PC-9 (cell line): ENCODE measurements at regions not wholly inside any gene's neighbourhood (a gene's known extent, or its start where the extent isn't known, plus 50 kb on each side); places are given as distances from the start of the nearest gene placed in this dataset.
A peak's percentile ranks its signal among the peaks of the same experiment; 100 is the strongest.
"Not testable (repeated sequence)": the region's sequence is repeated elsewhere in the genome, so short reads cannot be mapped to it uniquely, and the experiment has no call there.

Experiments used
- BruUV-seq: library from RNA; stranded (reverse); fragments of 400-500 nt; replicated peaks from 2 replicates; lab custom pipeline; 2021; lab: Mats Ljungman, UMichigan
- CTCF ChIA-PET: fragments of 300-600 bp; sonication (Branson Sonifier 250); formaldehyde crosslinking; loops from one replicate; lab custom pipeline; 2022; ENCODE audit warnings: antibody characterized with exemption; lab: Charles Lee
- POLR2A ChIA-PET: fragments of 300-600 bp; sonication (Branson Sonifier 250); formaldehyde crosslinking; loops from one replicate; lab custom pipeline; 2022; ENCODE audit warnings: antibody characterized with exemption; ENCODE audit not compliant: unreplicated experiment; lab: Charles Lee
- DNase-seq, 2 experiments: peaks; one replicate each; pipeline versions ENCODE4 v3.0.0 to v3.0.0-alpha.2; 2015 to 2022; ENCODE audit warnings: mixed read lengths in 1 of 2
- H2AFZ ChIP-seq: fragments of 200-600 bp; sonication (generic); 2 replicates; pipeline ENCODE4 v1.8.1; 2017; ENCODE audit warnings: antibody characterized with exemption
- H3F3A ChIP-seq: fragments of 200-600 bp; sonication (generic); 2 replicates; pipeline ENCODE4 v1.8.1; 2017; ENCODE audit warnings: antibody characterized with exemption, mild to moderate bottlenecking, low read depth; ENCODE audit not compliant: insufficient read depth
- H3K27ac ChIP-seq: fragments of 200-600 bp; sonication (generic); 2 replicates; pipeline ENCODE4 v1.6.1; 2016; ENCODE audit warnings: mixed run types
- H3K27me3 ChIP-seq: fragments of 200-600 bp; sonication (generic); 2 replicates; pipeline ENCODE4 v1.6.1; 2016; ENCODE audit warnings: low read depth, mixed run types; ENCODE audit not compliant: insufficient read depth
- H3K36me3 ChIP-seq: fragments of 200-600 bp; sonication (generic); 2 replicates; pipeline ENCODE4 v1.6.1; 2016; ENCODE audit warnings: low read depth, mixed run types
- H3K4me1 ChIP-seq: fragments of 200-600 bp; sonication (generic); replicated peaks from 2 replicates; pipeline ENCODE4 v1.6.1; 2016; ENCODE audit warnings: mixed run types; ENCODE audit not compliant: insufficient read depth
- H3K4me2 ChIP-seq: fragments of 200-600 bp; sonication (generic); 2 replicates; pipeline ENCODE4 v1.6.1; 2017; ENCODE audit warnings: mixed run types
- H3K4me3 ChIP-seq: fragments of 200-600 bp; sonication (generic); 2 replicates; pipeline ENCODE4 v1.6.1; 2016; ENCODE audit warnings: mixed run types
- H3K79me2 ChIP-seq: fragments of 200-600 bp; sonication (generic); 2 replicates; pipeline ENCODE4 v1.6.1; 2017; ENCODE audit warnings: low read depth, mixed run types
- H3K9me2 ChIP-seq: fragments of 200-600 bp; sonication (generic); 2 replicates; pipeline ENCODE4 v1.8.1; 2017; ENCODE audit warnings: mild to moderate bottlenecking; ENCODE audit not compliant: insufficient read depth
- H3K9me3 ChIP-seq: fragments of 200-600 bp; sonication (generic); 2 replicates; pipeline ENCODE4 v1.8.1; 2016; ENCODE audit warnings: low read depth; ENCODE audit not compliant: insufficient read depth
- H4K20me1 ChIP-seq: fragments of 200-600 bp; sonication (generic); 2 replicates; pipeline ENCODE4 v1.8.1; 2017; ENCODE audit not compliant: insufficient read depth
- EZH2 ChIP-seq: fragments of 200-600 bp; sonication (generic); IDR thresholded peaks from 2 replicates; pipeline ENCODE4 v1.8.0; 2017; ENCODE audit warnings: antibody characterized with exemption, low read depth
- intact Hi-C: fragments of 100-400 bp; cut with micrococcal nuclease; formaldehyde crosslinking; loops from one replicate; pipeline ENCODE4 v1.10.0; 2022; ENCODE audit not compliant: unreplicated experiment
- TF ChIP-seq, protein P1 (sequence below): fragments of 200-600 bp; sonication (generic); conservative IDR thresholded peaks from 2 replicates; pipeline ENCODE4 v1.6.1; 2017; ENCODE audit warnings: mixed run types, antibody characterized with exemption, mild to moderate bottlenecking, moderate library complexity

DNA sequence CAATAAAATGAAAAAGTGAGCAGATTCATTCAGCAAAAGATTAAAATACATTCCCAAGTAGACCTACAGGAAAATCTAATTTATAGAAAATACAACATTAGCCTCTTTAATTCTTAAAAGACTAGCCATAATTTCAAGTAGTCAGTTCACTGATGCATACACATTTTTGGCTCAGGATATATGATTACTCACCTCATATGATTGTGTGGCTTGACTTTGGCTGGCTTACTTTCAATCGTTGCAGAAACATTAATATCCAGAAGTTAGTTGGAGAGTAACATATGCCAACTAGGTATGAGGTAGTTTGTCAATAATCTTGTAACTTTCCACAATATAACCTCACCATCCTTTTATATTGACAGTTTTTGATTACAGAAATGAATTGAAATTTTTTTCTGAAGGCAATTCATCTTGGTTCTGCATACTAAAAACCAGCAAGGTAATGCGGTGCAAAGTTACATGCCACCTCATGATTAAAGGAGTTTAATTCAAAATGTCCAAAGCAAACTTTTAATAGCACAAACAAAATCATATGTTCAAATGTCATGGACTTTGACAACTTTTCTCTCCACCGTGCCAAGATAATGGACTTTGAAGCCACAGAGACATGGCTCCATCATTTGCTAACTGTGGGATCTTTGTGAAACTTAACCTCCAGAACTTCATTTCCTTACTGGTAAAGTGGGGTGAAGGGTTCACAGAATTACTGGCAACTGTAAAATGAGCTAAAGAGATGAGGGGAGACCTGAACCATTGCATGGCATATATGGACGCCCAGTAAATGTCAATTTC lies 76.6 kb upstream of the PAM start:
- POLR2A ChIA-PET: interaction anchor here (0.7 kb wide), 1 partner anchor 141 kb away, joined by 5 read pairs; no protein-coding TSS in a partner anchor
- no peaks in the 10 kb centered on the region for H3K79me2 ChIP-seq
- TF ChIP-seq, protein P1, sequence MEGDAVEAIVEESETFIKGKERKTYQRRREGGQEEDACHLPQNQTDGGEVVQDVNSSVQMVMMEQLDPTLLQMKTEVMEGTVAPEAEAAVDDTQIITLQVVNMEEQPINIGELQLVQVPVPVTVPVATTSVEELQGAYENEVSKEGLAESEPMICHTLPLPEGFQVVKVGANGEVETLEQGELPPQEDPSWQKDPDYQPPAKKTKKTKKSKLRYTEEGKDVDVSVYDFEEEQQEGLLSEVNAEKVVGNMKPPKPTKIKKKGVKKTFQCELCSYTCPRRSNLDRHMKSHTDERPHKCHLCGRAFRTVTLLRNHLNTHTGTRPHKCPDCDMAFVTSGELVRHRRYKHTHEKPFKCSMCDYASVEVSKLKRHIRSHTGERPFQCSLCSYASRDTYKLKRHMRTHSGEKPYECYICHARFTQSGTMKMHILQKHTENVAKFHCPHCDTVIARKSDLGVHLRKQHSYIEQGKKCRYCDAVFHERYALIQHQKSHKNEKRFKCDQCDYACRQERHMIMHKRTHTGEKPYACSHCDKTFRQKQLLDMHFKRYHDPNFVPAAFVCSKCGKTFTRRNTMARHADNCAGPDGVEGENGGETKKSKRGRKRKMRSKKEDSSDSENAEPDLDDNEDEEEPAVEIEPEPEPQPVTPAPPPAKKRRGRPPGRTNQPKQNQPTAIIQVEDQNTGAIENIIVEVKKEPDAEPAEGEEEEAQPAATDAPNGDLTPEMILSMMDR: no peak
- TF ChIP-seq EZH2: no peak
- H3K36me3 ChIP-seq: no peaks in the 10 kb centered on the region
- no peaks in the 10 kb centered on the region for H4K20me1 ChIP-seq
- no TSS peak for BruUV-seq
- H2AFZ ChIP-seq: no peak overlapping the region
- no peaks in the 10 kb centered on the region for H3K27me3 ChIP-seq
- H3K4me2 ChIP-seq: no peak overlapping the region
- no peaks in the 10 kb centered on the region for H3K9me2 ChIP-seq
- no peaks in the 10 kb centered on the region for H3K9me3 ChIP-seq
- peak in 1 of 2 experiments; percentile 51 for DNase-seq
- no peak overlapping the region for H3K27ac ChIP-seq
- CTCF ChIA-PET: interaction anchor here (0.7 kb wide), 1 partner anchor 79 kb away, joined by 3 read pairs; no protein-coding TSS in a partner anchor
- no peak overlapping the region for H3K4me3 ChIP-seq
- H3F3A ChIP-seq: no peaks in the 10 kb centered on the region
- H3K4me1 ChIP-seq: no peaks in the 10 kb centered on the region
- intact Hi-C loops: no loop called here

DNA sequence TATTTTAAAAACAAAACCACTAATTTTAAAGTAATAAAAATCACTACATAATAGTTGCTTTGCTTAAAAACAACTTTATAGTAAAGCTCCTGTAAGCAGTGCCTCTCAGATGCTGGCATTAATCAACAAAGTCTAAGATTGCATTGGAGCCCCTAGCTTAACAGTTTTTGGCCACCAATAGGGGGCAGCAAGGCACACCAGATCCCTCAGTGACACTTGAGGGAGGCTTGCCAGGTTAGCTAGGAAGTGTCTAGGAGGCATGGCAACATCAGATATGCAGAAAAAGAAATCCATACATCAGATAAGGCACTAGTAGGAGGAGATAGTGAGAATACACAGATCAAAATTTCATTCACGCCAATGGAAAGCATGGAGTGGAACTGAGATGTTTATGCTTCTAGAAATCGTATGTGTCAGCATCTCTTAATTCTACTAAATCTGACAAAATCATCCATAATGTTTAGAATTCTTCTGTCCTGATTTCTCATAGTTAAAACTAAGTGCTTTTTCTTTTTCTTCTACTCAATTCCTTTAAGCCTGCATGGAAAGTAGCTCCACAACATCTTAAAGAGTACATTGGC lies 73.6 kb upstream of the PAM start:
- BruUV-seq: no TSS peak

DNA sequence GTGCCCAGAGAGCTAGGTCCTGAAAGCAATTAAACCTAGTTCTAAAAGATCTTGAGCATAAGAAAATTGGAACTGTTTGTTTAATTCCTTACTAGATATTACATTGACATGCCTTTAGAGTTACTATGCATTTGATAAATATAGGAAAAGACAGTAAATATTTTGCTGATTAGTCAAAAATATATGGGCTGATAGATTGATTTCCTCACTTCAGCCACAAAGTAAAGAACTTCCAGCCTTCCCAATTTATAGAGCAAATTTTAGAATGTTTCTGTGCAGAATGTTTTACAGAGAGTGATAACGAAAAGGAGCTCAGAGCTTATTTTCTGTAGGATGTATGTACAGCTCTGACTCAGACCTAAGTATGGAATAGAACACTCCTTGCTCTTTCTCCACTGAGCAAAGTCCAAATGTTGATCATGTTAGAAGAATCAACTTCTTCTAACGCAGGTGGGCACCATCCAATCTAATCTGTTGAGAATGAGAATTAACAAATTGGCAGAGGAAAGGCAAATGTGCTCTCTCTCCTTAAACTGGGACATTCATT lies 72.9 kb upstream of the PAM start:
- no peak overlapping the region for H3K4me3 ChIP-seq
- BruUV-seq: no TSS peak
- H3K36me3 ChIP-seq: no peaks in the 10 kb centered on the region
- POLR2A ChIA-PET: no interaction called here
- H2AFZ ChIP-seq: no peak overlapping the region
- H3K27ac ChIP-seq: no peak overlapping the region
- H4K20me1 ChIP-seq: no peaks in the 10 kb centered on the region
- no peaks in the 10 kb centered on the region for H3K79me2 ChIP-seq
- DNase-seq: no peak
- H3K9me3 ChIP-seq: no peaks in the 10 kb centered on the region
- H3K4me1 ChIP-seq: no peaks in the 10 kb centered on the region
- H3K4me2 ChIP-seq: no peak overlapping the region
- no peaks in the 10 kb centered on the region for H3K27me3 ChIP-seq
- intact Hi-C loops: loop anchor here (5.0 to 10.0 kb wide), 4 partner anchors 73 to 793 kb away; partner anchors contain the start of gene PAM
- TF ChIP-seq, protein P1: no peak
- no peak for TF ChIP-seq EZH2
- no peaks in the 10 kb centered on the region for H3F3A ChIP-seq
- H3K9me2 ChIP-seq: no peaks in the 10 kb centered on the region
- CTCF ChIA-PET: no interaction called here

More for the DNA sequence above, 73.6 kb upstream of the PAM start:
- Histone ChIP-seq H4K20me1 (no peaks in the 10 kb centered on the region), H3K36me3 (no peaks in the 10 kb centered on the region), H3K79me2 (no peaks in the 10 kb centered on the region), H3K9me3 (no peaks in the 10 kb centered on the region), H3K27ac (no peak overlapping the region), H3K4me1 (no peaks in the 10 kb centered on the region), H2AFZ (no peak overlapping the region), H3K4me3 (no peak overlapping the region), H3K27me3 (no peaks in the 10 kb centered on the region), H3K4me2 (no peak overlapping the region), H3F3A (no peaks in the 10 kb centered on the region), H3K9me2 (no peaks in the 10 kb centered on the region)
- ChIA-PET POLR2A (no interaction called here), CTCF (interaction anchor here (0.6 to 0.7 kb wide), 3 partner anchors 34 to 335 kb away, joined by 3 read pairs; no protein-coding TSS in a partner anchor)
- DNase-seq: peak; percentile 42 to 64
- TF ChIP-seq EZH2: no peak
- TF ChIP-seq, protein P1: peak; percentile 86
- intact Hi-C loops: loop anchor here (2.0 to 10.0 kb wide), 5 partner anchors 73 to 793 kb away; partner anchors contain the start of gene PAM

DNA sequence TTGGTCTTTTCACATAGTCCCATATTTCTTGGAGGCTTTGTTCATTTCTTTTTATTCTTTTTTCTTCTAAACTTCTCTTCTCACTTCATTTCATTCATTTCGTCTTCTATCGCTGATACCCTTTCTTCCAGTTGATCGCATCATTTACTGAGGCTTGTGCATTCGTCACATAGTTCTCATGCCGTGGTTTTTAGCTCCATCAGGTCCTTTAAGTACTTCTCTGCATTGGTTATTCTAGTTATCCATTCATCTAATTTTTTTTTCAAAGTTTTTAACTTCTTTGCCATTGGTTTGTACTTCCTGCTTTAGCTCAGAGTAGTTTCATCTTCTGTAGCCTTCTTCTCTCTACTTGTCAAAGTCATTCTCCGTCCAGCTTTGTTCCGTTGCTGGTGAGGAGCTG lies 67.0 kb upstream of the PAM start:
- H3K79me2 ChIP-seq, DNase-seq, H2AFZ ChIP-seq, H3K4me2 ChIP-seq, H3K36me3 ChIP-seq, H3K27ac ChIP-seq, BruUV-seq, H3K9me2 ChIP-seq, CTCF ChIA-PET, H3F3A ChIP-seq, H3K27me3 ChIP-seq, H4K20me1 ChIP-seq, H3K9me3 ChIP-seq, H3K4me1 ChIP-seq, H3K4me3 ChIP-seq: not testable (repeated sequence)
- POLR2A ChIA-PET: interaction anchor here (0.7 kb wide), 1 partner anchor 167 kb away, joined by 4 read pairs; no protein-coding TSS in a partner anchor
- intact Hi-C loops: loop anchor here (10.0 kb wide), 3 partner anchors 67 to 787 kb away; partner anchors contain the start of gene PAM
